IMR-90 (cell line): ENCODE measurements at regions not wholly inside any gene's neighbourhood (a gene's known extent, or its start where the extent isn't known, plus 50 kb on each side); places are given as distances from the start of the nearest gene placed in this dataset.
"Not testable (repeated sequence)": the region's sequence is repeated elsewhere in the genome, so short reads cannot be mapped to it uniquely, and the experiment has no call there.

Source experiments
- ATAC-seq: fragments of 200-7000 bp; cut with Tn5 transposase; 2 replicates; pipeline ENCODE4 v1.9.1; 2020; ENCODE audit warnings: low read depth, mild to moderate bottlenecking, moderate library complexity
- BruUV-seq: library from RNA; stranded (reverse); fragments of 400-500 nt; replicated peaks from 2 replicates; lab custom pipeline; 2021; lab: Mats Ljungman, UMichigan
- CTCF ChIA-PET: fragments of 300-600 bp; formaldehyde crosslinking; extraction: SDS; loops from one replicate; lab custom pipeline; 2021; ENCODE audit warnings: antibody characterized with exemption; lab: Yijun Ruan, JAX
- POLR2A ChIA-PET: fragments of 300-600 bp; sonication (Branson Sonifier 250); formaldehyde crosslinking; loops from one replicate; lab custom pipeline; 2022; ENCODE audit warnings: antibody characterized with exemption; ENCODE audit not compliant: unreplicated experiment; lab: Charles Lee
- DNase-seq: peaks from one replicate; pipeline ENCODE4 v3.0.0; 2013
- H2AFZ ChIP-seq: replicated peaks from 2 replicates; pipeline ENCODE3; 2013; ENCODE audit warnings: low read length, mild to moderate bottlenecking; ENCODE audit not compliant: poor library complexity
- H2AK5ac ChIP-seq: 2 replicates; pipeline ENCODE4 v1.6.1; 2013; ENCODE audit warnings: low read depth, low read length, inconsistent platforms
- H2AK9ac ChIP-seq: replicated peaks from 2 replicates; pipeline ENCODE3; 2013; ENCODE audit warnings: mild to moderate bottlenecking, low read depth, low read length, moderate library complexity; ENCODE audit not compliant: poor library complexity
- H2BK120ac ChIP-seq: 2 replicates; pipeline ENCODE4 v1.6.1; 2013; ENCODE audit warnings: low read depth, low read length, inconsistent platforms
- H2BK15ac ChIP-seq: 3 replicates; pipeline ENCODE4 v1.6.1; 2013; ENCODE audit warnings: low read depth, low read length, inconsistent platforms
- H2BK20ac ChIP-seq: 2 replicates; pipeline ENCODE4 v1.6.1; 2013; ENCODE audit warnings: low read depth, mild to moderate bottlenecking, inconsistent platforms, low read length, moderate library complexity
- H2BK5ac ChIP-seq: 2 replicates; pipeline ENCODE4 v1.6.1; 2013; ENCODE audit warnings: mild to moderate bottlenecking, low read depth, low read length, inconsistent platforms; ENCODE audit not compliant: poor library complexity, severe bottlenecking
- H3K14ac ChIP-seq: replicated peaks from 2 replicates; pipeline ENCODE4 v1.6.1; 2013; ENCODE audit warnings: low read depth, low read length, inconsistent platforms
- H3K18ac ChIP-seq: 2 replicates; pipeline ENCODE4 v1.6.1; 2013; ENCODE audit warnings: low read depth, low read length, control low read depth
- H3K23ac ChIP-seq: 2 replicates; pipeline ENCODE4 v1.6.1; 2013; ENCODE audit warnings: low read depth, low read length, inconsistent platforms
- H3K27ac ChIP-seq: 2 replicates; pipeline ENCODE4 v1.5.1; 2013; ENCODE audit warnings: mild to moderate bottlenecking, control low read depth, low read length; ENCODE audit not compliant: insufficient read depth
- H3K27me3 ChIP-seq: 2 replicates; pipeline ENCODE4 v1.6.1; 2013; ENCODE audit warnings: low read length; ENCODE audit not compliant: control insufficient read depth, insufficient read depth
- H3K36me3 ChIP-seq: 2 replicates; pipeline ENCODE4 v1.6.1; 2013; ENCODE audit warnings: low read length, mixed read lengths; ENCODE audit not compliant: control insufficient read depth, insufficient read depth
- H3K4ac ChIP-seq: 2 replicates; pipeline ENCODE4 v1.6.1; 2013; ENCODE audit warnings: low read depth, low read length, inconsistent platforms
- H3K4me1 ChIP-seq: 2 replicates; pipeline ENCODE4 v1.6.1; 2013; ENCODE audit warnings: low read length, mixed read lengths; ENCODE audit not compliant: control insufficient read depth, insufficient read depth
- H3K4me2 ChIP-seq: 2 replicates; pipeline ENCODE4 v1.6.1; 2013; ENCODE audit warnings: low read depth, mild to moderate bottlenecking, control low read depth, low read length, moderate library complexity
- H3K4me3 ChIP-seq: 2 replicates; pipeline ENCODE4 v1.5.1; 2013; ENCODE audit warnings: low read depth, mild to moderate bottlenecking, control low read depth, low read length, moderate library complexity; ENCODE audit not compliant: insufficient read depth
- H3K56ac ChIP-seq: 2 replicates; pipeline ENCODE4 v1.6.1; 2013; ENCODE audit warnings: low read length, inconsistent platforms; ENCODE audit not compliant: insufficient read depth; ENCODE audit errors: extremely low read depth
- H3K79me1 ChIP-seq, 2 experiments: 2 replicates each; pipeline ENCODE4 v1.6.1; 2013; ENCODE audit warnings: low read length in 2 of 2, inconsistent platforms in 1 of 2, low read depth in 1 of 2
- H3K9ac ChIP-seq: 2 replicates; pipeline ENCODE4 v1.6.1; 2013; ENCODE audit warnings: low read depth, low read length, control low read depth
- H3K9me1 ChIP-seq: 2 replicates; pipeline ENCODE4 v1.6.1; 2013; ENCODE audit warnings: low read length, inconsistent platforms; ENCODE audit not compliant: insufficient read depth
- H3K9me3 ChIP-seq: 2 replicates; pipeline ENCODE4 v1.6.1; 2013; ENCODE audit warnings: low read length; ENCODE audit not compliant: control insufficient read depth, insufficient read depth
- H4K20me1 ChIP-seq: 2 replicates; pipeline ENCODE4 v1.6.1; 2013; ENCODE audit warnings: low read length, inconsistent platforms; ENCODE audit not compliant: insufficient read depth
- H4K5ac ChIP-seq: 2 replicates; pipeline ENCODE4 v1.6.1; 2013; ENCODE audit warnings: mild to moderate bottlenecking, low read depth, low read length, control low read depth
- H4K8ac ChIP-seq, 2 experiments: 2 replicates each; pipeline ENCODE4 v1.6.1; 2013; ENCODE audit warnings: low read depth in 2 of 2, low read length in 2 of 2, control low read depth in 1 of 2, inconsistent platforms in 1 of 2
- H4K91ac ChIP-seq: 2 replicates; pipeline ENCODE4 v1.6.1; 2013; ENCODE audit warnings: low read depth, low read length, inconsistent platforms; ENCODE audit not compliant: insufficient read depth
- WGBS, 2 experiments: methylation state at CpG; one replicate each; pipeline versions ENCODE4 v1.1.5 to v1.1.7; 2013; ENCODE audit warnings: missing lambda C conversion rate in 2 of 2; ENCODE audit not compliant: insufficient read length in 1 of 2; ENCODE audit errors: extremely low coverage in 2 of 2; 5-methylcytosine and 5-hydroxymethylcytosine counted together
- dilution Hi-C: fragments of 300-500 bp; cut with HindIII; formaldehyde crosslinking; loops from one replicate; pipeline ENCODE4 v1.14.3; 2018; ENCODE audit warnings: low sequenced_read_pairs; ENCODE audit not compliant: unreplicated experiment
- in situ Hi-C: fragments of 300-500 bp; cut with MboI; formaldehyde crosslinking; loops from 3 replicates; pipeline ENCODE4 v1.14.3; 2019; ENCODE audit warnings: low sequenced_read_pairs, inconsistent platforms, mixed read lengths
- intact Hi-C: fragments of 100-400 bp; cut with micrococcal nuclease; formaldehyde crosslinking; loops from 2 replicates; pipeline ENCODE4 v1.10.0; 2022

DNA sequence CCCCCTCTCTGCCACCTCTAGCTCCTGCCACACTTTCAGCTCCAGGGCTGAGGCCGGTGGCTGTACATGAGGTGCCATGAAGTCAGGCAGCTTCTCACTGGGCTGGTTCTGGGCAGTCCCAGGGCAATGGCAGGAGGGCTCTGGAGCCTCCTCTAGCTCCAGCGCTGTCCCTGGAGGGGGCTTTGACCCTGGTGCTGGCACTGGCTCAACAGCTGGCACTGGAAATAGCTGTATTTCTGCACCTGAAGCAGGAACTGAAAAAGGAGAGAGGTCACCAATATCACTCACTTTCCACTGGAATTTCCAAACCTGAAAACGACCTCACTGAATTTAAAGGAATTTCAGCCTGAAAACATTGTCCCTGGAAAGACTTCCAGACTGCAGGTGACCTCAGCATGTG lies 1558.1 kb downstream of the TSPY10 start:
- H3K9ac ChIP-seq, H3K23ac ChIP-seq, CTCF ChIA-PET, H2BK20ac ChIP-seq, H4K8ac ChIP-seq, H3K4me1 ChIP-seq, ATAC-seq, H3K56ac ChIP-seq, H2BK15ac ChIP-seq, H3K9me3 ChIP-seq, H3K36me3 ChIP-seq, H2BK120ac ChIP-seq, H4K5ac ChIP-seq, H4K91ac ChIP-seq, in situ Hi-C loops, H3K4me3 ChIP-seq, H2AK9ac ChIP-seq, H3K27me3 ChIP-seq, H2BK5ac ChIP-seq, H3K18ac ChIP-seq, H3K4ac ChIP-seq, H3K14ac ChIP-seq, H3K27ac ChIP-seq, H3K4me2 ChIP-seq, H2AK5ac ChIP-seq, H3K9me1 ChIP-seq, BruUV-seq, intact Hi-C loops, H4K20me1 ChIP-seq, POLR2A ChIA-PET, DNase-seq, H2AFZ ChIP-seq, H3K79me1 ChIP-seq, dilution Hi-C loops: not testable (repeated sequence)
- no CpG with 5 or more reads among the region's 3 CpGs for WGBS, 2 experiments

- BruUV-seq, H2BK20ac ChIP-seq, H3K4me3 ChIP-seq, H2BK15ac ChIP-seq, H3K9me1 ChIP-seq, H2AK9ac ChIP-seq, H3K14ac ChIP-seq, H3K18ac ChIP-seq, H3K4me1 ChIP-seq, H4K20me1 ChIP-seq, H4K91ac ChIP-seq, H4K5ac ChIP-seq, DNase-seq, CTCF ChIA-PET, dilution Hi-C loops, H3K27ac ChIP-seq, H3K4ac ChIP-seq, H3K23ac ChIP-seq, in situ Hi-C loops, H3K9me3 ChIP-seq, H2AFZ ChIP-seq, H3K79me1 ChIP-seq, H3K9ac ChIP-seq, H3K56ac ChIP-seq, H2BK5ac ChIP-seq, ATAC-seq, H3K36me3 ChIP-seq, H2AK5ac ChIP-seq, H2BK120ac ChIP-seq, intact Hi-C loops, POLR2A ChIA-PET, H3K27me3 ChIP-seq, H3K4me2 ChIP-seq, H4K8ac ChIP-seq: not testable (repeated sequence)
- no CpG with 5 or more reads among the region's 20 CpGs for WGBS, 2 experiments
These were observed 1569.8 kb downstream of the TSPY10 start for GRCh38 chrY:11097498-11097897.
